ENCODE measurements at regions not wholly inside any gene's neighbourhood (a gene's known extent, or its start where the extent isn't known, plus 50 kb on each side); places are given as distances from the start of the nearest gene placed in this dataset.

GRCh38 chr12:127655691-127656090, 611.3 kb upstream of the TMEM132C start:
- TF ChIP-seq CTCF (IDR thresholded peaks at IDR 0.05 in 8 of 11, conservative IDR thresholded peaks at IDR 0.05 in 3 of 11): no peak
- no peak for TF ChIP-seq POLR2AphosphoS5 (IDR thresholded peaks at IDR 0.05)
- TF ChIP-seq POLR2A (IDR thresholded peaks at IDR 0.05): no peak
